ENCODE measurements at regions not wholly inside any gene's neighbourhood (a gene's known extent, or its start where the extent isn't known, plus 50 kb on each side); places are given as distances from the start of the nearest gene placed in this dataset.

- TF ChIP-seq POLR2AphosphoS5 (IDR thresholded peaks at IDR 0.05; ENCODE audit: low read depth, low read length) (no peak), POLR2A (IDR thresholded peaks at IDR 0.05; ENCODE audit: low read depth, low read length) (no peak), TAF1 (IDR thresholded peaks at IDR 0.05; ENCODE audit: low read depth, low read length) (no peak)
Observed at GRCh38 chr5:56487528-56488115, 254.5 kb upstream of the ANKRD55 start.

All from GM12891 (cell line).